Panc1 (cell line): ENCODE measurements at regions not wholly inside any gene's neighbourhood (a gene's known extent, or its start where the extent isn't known, plus 50 kb on each side); places are given as distances from the start of the nearest gene placed in this dataset.

Source experiments
- ATAC-seq: fragments of 200-7000 bp; cut with Tn5 transposase; 2 replicates; pipeline ENCODE4 v1.9.1; 2020; ENCODE audit warnings: mild to moderate bottlenecking, moderate library complexity
- BruUV-seq: library from RNA; stranded (reverse); fragments of 400-500 nt; replicated peaks from 2 replicates; lab custom pipeline; 2021; lab: Mats Ljungman, UMichigan
- CTCF ChIA-PET: fragments of 300-600 bp; sonication (Branson Sonifier 250); formaldehyde crosslinking; loops from one replicate; lab custom pipeline; 2022; ENCODE audit warnings: antibody characterized with exemption; lab: Charles Lee
- POLR2A ChIA-PET: fragments of 300-600 bp; sonication (Branson Sonifier 250); formaldehyde crosslinking; loops from one replicate; lab custom pipeline; 2022; ENCODE audit warnings: antibody characterized with exemption; lab: Charles Lee
- DNase-seq: peaks from one replicate; pipeline ENCODE4 v3.0.0-alpha.2; 2010; ENCODE audit warnings: low read depth, low spot score
- H3K27ac ChIP-seq: 2 replicates; pipeline ENCODE4 v1.5.1; 2011; ENCODE audit warnings: mild to moderate bottlenecking, low read length, inconsistent platforms
- H3K27me3 ChIP-seq: fragments of 200-500 bp; sonication (Bioruptor generic); 2 replicates; pipeline ENCODE4 v1.6.0; 2014; ENCODE audit warnings: low read length, inconsistent platforms; ENCODE audit not compliant: control insufficient read depth, insufficient read depth
- H3K36me3 ChIP-seq: fragments of 200-500 bp; sonication (Bioruptor generic); 2 replicates; pipeline ENCODE4 v1.5.1; 2014; ENCODE audit warnings: inconsistent platforms, mild to moderate bottlenecking, low read length, moderate library complexity; ENCODE audit not compliant: control insufficient read depth, insufficient read depth
- H3K4me1 ChIP-seq: 2 replicates; pipeline ENCODE4 v1.5.1; 2011; ENCODE audit warnings: inconsistent platforms, mild to moderate bottlenecking, low read length, moderate library complexity; ENCODE audit not compliant: control insufficient read depth, insufficient read depth
- H3K4me3 ChIP-seq, 2 experiments: 2 replicates each; pipeline ENCODE4 v1.5.1; 2011 to 2012; ENCODE audit warnings: low read depth in 2 of 2, low read length in 2 of 2, mild to moderate bottlenecking in 2 of 2, inconsistent platforms in 1 of 2, moderate library complexity in 1 of 2
- H3K9me3 ChIP-seq: fragments of 200-500 bp; sonication (Bioruptor generic); 2 replicates; pipeline ENCODE4 v1.5.1; 2014; ENCODE audit warnings: low read depth, mild to moderate bottlenecking, inconsistent platforms, low read length, moderate library complexity; ENCODE audit not compliant: control insufficient read depth, insufficient read depth
- POLR2AphosphoS5 ChIP-seq: IDR thresholded peaks from 2 replicates; pipeline ENCODE4 v1.6.1; 2012; ENCODE audit warnings: mild to moderate bottlenecking, low read depth, low read length, moderate library complexity
- SIN3A ChIP-seq: IDR thresholded peaks from 2 replicates; pipeline ENCODE4 v1.6.1; 2012; ENCODE audit warnings: low read depth, mild to moderate bottlenecking, low read length, moderate library complexity, borderline replicate concordance; ENCODE audit not compliant: insufficient read depth
- TCF7L2 ChIP-seq: IDR thresholded peaks from 2 replicates; pipeline ENCODE4 v1.6.1; 2011; ENCODE audit warnings: mild to moderate bottlenecking, low read depth, low read length, inconsistent platforms
- in situ Hi-C: cut with HindIII; loops from 2 replicates; pipeline ENCODE4 v1.10.0; 2016; ENCODE audit warnings: low sequenced_read_pairs, low pct_unique_long_range_greater_than_20kb
- intact Hi-C: fragments of 100-400 bp; cut with micrococcal nuclease; formaldehyde crosslinking; loops from one replicate; pipeline ENCODE4 v1.10.0; 2022; ENCODE audit not compliant: unreplicated experiment
- TF ChIP-seq, protein P1 (sequence below): fragments of 450-650 bp; IDR thresholded peaks from 2 replicates; pipeline ENCODE4 v1.5.1; 2017; ENCODE audit warnings: mild to moderate bottlenecking
- TF ChIP-seq, protein P2 (sequence below), 2 experiments: IDR thresholded peaks; 2 replicates each; pipeline ENCODE4 v1.6.1; 2011 to 2012; ENCODE audit warnings: low read depth in 2 of 2, control low read depth in 1 of 2, low read length in 1 of 2, mild to moderate bottlenecking in 1 of 2, moderate library complexity in 1 of 2; ENCODE audit not compliant: insufficient read depth in 1 of 2

DNA sequence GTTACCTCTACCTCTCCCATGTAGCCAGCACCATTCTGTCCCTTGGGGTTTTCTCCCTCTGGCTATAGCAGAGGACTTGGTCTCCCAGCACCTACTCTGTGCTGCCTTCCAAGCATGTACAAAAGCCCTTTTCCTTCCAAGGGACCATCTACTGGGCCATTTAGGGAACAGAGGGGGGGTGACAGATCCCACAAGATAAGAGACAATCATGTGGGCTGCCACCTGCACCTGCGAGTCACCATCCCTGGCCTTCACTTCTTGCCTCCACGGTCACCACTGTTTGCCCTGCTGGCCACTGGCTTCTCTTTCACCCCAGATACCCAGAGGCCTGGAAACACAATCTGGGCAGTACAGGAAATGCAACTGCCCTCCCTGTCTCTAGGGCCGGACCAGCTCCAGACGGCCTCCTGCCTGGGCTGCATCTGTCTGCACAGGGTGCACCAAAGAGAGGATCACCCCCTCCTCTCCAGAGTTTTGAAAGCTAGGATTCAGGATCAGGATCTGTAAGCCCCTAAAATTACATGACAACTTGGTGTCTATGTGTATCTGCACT, 160.8 kb upstream of the NECTIN1 start:
- TF ChIP-seq TCF7L2 (no peak), POLR2AphosphoS5 (no peak), SIN3A (no peak)
- TF ChIP-seq, protein P1, sequence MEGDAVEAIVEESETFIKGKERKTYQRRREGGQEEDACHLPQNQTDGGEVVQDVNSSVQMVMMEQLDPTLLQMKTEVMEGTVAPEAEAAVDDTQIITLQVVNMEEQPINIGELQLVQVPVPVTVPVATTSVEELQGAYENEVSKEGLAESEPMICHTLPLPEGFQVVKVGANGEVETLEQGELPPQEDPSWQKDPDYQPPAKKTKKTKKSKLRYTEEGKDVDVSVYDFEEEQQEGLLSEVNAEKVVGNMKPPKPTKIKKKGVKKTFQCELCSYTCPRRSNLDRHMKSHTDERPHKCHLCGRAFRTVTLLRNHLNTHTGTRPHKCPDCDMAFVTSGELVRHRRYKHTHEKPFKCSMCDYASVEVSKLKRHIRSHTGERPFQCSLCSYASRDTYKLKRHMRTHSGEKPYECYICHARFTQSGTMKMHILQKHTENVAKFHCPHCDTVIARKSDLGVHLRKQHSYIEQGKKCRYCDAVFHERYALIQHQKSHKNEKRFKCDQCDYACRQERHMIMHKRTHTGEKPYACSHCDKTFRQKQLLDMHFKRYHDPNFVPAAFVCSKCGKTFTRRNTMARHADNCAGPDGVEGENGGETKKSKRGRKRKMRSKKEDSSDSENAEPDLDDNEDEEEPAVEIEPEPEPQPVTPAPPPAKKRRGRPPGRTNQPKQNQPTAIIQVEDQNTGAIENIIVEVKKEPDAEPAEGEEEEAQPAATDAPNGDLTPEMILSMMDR: no peak
- TF ChIP-seq, protein P2, sequence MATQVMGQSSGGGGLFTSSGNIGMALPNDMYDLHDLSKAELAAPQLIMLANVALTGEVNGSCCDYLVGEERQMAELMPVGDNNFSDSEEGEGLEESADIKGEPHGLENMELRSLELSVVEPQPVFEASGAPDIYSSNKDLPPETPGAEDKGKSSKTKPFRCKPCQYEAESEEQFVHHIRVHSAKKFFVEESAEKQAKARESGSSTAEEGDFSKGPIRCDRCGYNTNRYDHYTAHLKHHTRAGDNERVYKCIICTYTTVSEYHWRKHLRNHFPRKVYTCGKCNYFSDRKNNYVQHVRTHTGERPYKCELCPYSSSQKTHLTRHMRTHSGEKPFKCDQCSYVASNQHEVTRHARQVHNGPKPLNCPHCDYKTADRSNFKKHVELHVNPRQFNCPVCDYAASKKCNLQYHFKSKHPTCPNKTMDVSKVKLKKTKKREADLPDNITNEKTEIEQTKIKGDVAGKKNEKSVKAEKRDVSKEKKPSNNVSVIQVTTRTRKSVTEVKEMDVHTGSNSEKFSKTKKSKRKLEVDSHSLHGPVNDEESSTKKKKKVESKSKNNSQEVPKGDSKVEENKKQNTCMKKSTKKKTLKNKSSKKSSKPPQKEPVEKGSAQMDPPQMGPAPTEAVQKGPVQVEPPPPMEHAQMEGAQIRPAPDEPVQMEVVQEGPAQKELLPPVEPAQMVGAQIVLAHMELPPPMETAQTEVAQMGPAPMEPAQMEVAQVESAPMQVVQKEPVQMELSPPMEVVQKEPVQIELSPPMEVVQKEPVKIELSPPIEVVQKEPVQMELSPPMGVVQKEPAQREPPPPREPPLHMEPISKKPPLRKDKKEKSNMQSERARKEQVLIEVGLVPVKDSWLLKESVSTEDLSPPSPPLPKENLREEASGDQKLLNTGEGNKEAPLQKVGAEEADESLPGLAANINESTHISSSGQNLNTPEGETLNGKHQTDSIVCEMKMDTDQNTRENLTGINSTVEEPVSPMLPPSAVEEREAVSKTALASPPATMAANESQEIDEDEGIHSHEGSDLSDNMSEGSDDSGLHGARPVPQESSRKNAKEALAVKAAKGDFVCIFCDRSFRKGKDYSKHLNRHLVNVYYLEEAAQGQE (IDR thresholded peaks at IDR 0.05; ENCODE audit: insufficient read depth in 1 of 2, low read depth in 2 of 2, low read length in 1 of 2): no peak
- Histone ChIP-seq H3K4me1 (no peaks in the 10 kb centered on the region), H3K27ac (no peak overlapping the region), H3K9me3 (no peaks in the 10 kb centered on the region), H3K36me3 (no peaks in the 10 kb centered on the region), H3K4me3 (no peak overlapping the region), H3K27me3 (peaks cover 11% of the 10 kb centered on the region; the same call in 1 of the 2 replicates)
- POLR2A ChIA-PET: no interaction called here
- DNase-seq (no peak), ATAC-seq (no peak)
- BruUV-seq: no TSS peak
- intact Hi-C loops: no loop called here
- CTCF ChIA-PET: no interaction called here
- in situ Hi-C loops: no loop called here

DNA sequence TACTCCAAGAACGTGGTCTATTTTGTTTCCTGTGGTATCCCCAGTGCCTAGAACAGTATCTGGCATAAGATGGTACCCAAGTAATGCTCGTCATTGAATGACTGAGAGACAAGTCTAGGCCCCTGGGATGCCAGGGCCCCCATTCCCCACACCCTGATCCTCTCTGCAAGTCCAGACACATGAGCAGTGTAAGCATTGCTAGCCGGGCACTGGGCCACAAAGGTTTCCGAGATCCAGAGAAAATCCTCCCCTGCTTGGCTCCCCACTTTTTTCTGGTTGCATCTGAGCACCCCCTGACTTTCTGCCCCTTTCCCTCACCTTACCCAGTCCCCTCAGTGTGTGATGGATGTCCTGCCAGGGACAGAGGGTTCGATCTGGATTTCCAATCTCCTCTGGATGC, 160.1 kb upstream of the NECTIN1 start:
- intact Hi-C loops: no loop called here
- Histone ChIP-seq H3K9me3 (no peaks in the 10 kb centered on the region), H3K36me3 (no peaks in the 10 kb centered on the region), H3K27ac (no peak overlapping the region), H3K27me3 (peaks cover 11% of the 10 kb centered on the region; the same call in 1 of the 2 replicates), H3K4me1 (no peaks in the 10 kb centered on the region), H3K4me3 (no peak overlapping the region)
- TF ChIP-seq, protein P2 (IDR thresholded peaks at IDR 0.05; ENCODE audit: insufficient read depth in 1 of 2, low read depth in 2 of 2, low read length in 1 of 2): no peak
- TF ChIP-seq, protein P1: no peak
- TF ChIP-seq POLR2AphosphoS5 (no peak), SIN3A (no peak), TCF7L2 (no peak)
- no peak for DNase-seq
- ATAC-seq: no peak
- ChIA-PET CTCF (no interaction called here), POLR2A (no interaction called here)
- BruUV-seq: no TSS peak
- in situ Hi-C loops: no loop called here
